GM12892 (cell line): ENCODE measurements at regions not wholly inside any gene's neighbourhood (a gene's known extent, or its start where the extent isn't known, plus 50 kb on each side); places are given as distances from the start of the nearest gene placed in this dataset.

Experiments used
- DNase-seq: peaks from one replicate; pipeline ENCODE4 v3.0.0; 2011; ENCODE audit not compliant: insufficient read length
- FAIRE-seq: peaks from 2 replicates; lab custom pipeline; 2011; peaks lifted over from hg19 to GRCh38; lab: Jason Lieb, UNC
- POLR2A ChIP-seq: IDR thresholded peaks from 2 replicates; pipeline ENCODE4 v1.6.1; 2011; ENCODE audit warnings: low read depth, low read length, control low read depth
- POLR2AphosphoS5 ChIP-seq: IDR thresholded peaks from 2 replicates; pipeline ENCODE4 v1.6.1; 2011; ENCODE audit warnings: low read depth, low read length, control low read depth
- TAF1 ChIP-seq: IDR thresholded peaks from 2 replicates; pipeline ENCODE4 v1.6.1; 2011; ENCODE audit warnings: low read depth, mild to moderate bottlenecking, control low read depth, low read length, borderline replicate concordance

GRCh38 chr2:42944779-42945415, 152.5 kb upstream of the HAAO start:
- FAIRE-seq (no peak), DNase-seq (no peak)
- no peak for TF ChIP-seq TAF1
- TF ChIP-seq POLR2AphosphoS5: no peak
- TF ChIP-seq POLR2A: no peak

- DNase-seq (no peak), FAIRE-seq (no peak)
- TF ChIP-seq POLR2A (no peak), TAF1 (no peak), POLR2AphosphoS5 (no peak)
Measured at GRCh38 chr2:42942990-42943493, 150.7 kb upstream of the HAAO start.

DNA sequence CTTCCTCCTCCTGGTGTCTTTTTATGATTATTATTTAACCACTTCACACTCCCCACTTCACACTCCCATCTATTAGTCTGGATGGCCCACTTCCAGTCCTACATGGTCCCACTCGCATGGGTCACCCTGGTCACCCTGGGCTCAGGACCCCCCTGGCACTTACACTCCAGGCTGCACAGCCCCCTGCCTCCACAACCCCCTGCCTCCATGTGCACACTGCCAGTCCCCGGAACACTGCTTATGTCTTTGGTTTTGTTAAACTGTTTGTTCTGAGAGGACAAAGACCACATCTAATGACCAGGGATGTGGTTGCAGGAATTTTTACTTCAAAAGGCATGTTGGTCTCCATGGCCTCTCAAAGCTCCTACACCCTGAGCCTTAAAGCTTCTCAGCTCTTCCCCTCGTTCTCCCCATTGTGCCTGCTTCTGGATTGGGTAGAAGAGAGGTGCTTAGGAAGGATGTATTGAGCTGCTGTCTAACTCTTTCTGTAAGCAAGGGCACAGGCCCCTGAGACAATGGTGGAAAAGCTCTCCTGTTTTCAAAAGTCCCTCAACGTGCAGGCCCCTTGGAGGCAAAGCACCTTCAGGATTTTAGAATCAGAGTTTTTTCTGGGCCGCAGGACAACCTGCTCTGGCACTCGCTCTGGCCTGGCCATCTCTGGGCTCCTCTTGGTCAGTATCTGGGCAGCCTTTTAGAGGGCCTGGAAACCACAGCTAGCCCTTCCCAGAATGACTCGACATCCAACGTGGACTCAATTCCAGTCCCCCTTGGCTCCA, 150.0 kb upstream of the HAAO start:
- DNase-seq (no peak), FAIRE-seq (no peak)
- TF ChIP-seq POLR2A (no peak), POLR2AphosphoS5 (no peak), TAF1 (no peak)

DNA sequence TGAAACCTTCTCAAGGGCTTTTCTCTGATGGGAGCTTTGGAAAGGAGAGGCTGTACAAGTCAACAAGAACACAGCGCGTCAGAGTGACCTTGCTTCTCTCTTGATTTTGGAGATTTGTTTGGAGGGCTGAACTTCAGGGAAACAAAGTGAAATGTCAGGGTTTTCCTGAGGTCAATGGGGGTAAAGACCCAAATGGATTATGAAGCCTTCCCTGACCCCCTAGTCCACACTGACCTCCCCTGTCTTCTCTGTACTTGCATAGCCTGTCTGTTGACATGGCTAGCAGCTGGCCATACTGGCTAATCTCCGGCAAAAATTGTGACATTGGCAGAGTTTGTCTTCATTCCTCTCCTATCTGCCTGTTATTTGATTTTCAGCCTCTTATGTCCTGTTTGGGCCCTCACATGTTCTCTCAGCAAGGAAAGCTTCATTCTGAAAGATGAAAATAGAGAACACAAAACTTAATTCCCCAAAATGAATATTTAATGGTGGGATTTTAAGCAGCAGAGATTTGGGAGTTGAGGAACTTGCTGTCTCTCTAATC, 149.3 kb upstream of the HAAO start:
- no peak for DNase-seq
- TF ChIP-seq POLR2AphosphoS5 (no peak), POLR2A (no peak), TAF1 (no peak)
- FAIRE-seq: no peak

- no peak for TF ChIP-seq TAF1
- TF ChIP-seq POLR2AphosphoS5: no peak
- no peak for TF ChIP-seq POLR2A
- FAIRE-seq (no peak), DNase-seq (no peak)
Measured at GRCh38 chr2:42939411-42940206, 147.2 kb upstream of the HAAO start.

- DNase-seq (no peak), FAIRE-seq (no peak)
- TF ChIP-seq TAF1: no peak
- no peak for TF ChIP-seq POLR2A
- TF ChIP-seq POLR2AphosphoS5: no peak
Measured at GRCh38 chr2:42938671-42939370, 146.4 kb upstream of the HAAO start.

- no peak for TF ChIP-seq POLR2AphosphoS5
- no peak for TF ChIP-seq TAF1
- TF ChIP-seq POLR2A: no peak
- no peak for DNase-seq
- no peak for FAIRE-seq
Measured at GRCh38 chr2:42937171-42937875, 144.9 kb upstream of the HAAO start.

GRCh38 chr2:42935692-42936671, 143.6 kb upstream of the HAAO start:
- DNase-seq (no peak), FAIRE-seq (no peak)
- TF ChIP-seq TAF1 (no peak), POLR2A (no peak), POLR2AphosphoS5 (no peak)

GRCh38 chr2:42934580-42935186, 142.3 kb upstream of the HAAO start:
- FAIRE-seq: no peak
- no peak for TF ChIP-seq TAF1
- TF ChIP-seq POLR2A: no peak
- no peak for TF ChIP-seq POLR2AphosphoS5

More at GRCh38 chr2:42934580-42935186, 142.3 kb upstream of the HAAO start:
- DNase-seq: no peak
